ENCODE measurements at regions not wholly inside any gene's neighbourhood (a gene's known extent, or its start where the extent isn't known, plus 50 kb on each side); places are given as distances from the start of the nearest gene placed in this dataset.

- TF ChIP-seq ZNF274 (IDR thresholded peaks at IDR 0.05; ENCODE audit: low read depth, low read length) (no peak), SUZ12 (IDR thresholded peaks at IDR 0.05; ENCODE audit: extremely low read depth, insufficient read depth, insufficient read length) (no peak), YY1 (IDR thresholded peaks at IDR 0.05; ENCODE audit: insufficient read depth, insufficient read length) (no peak)
These were observed 108.8 kb upstream of the DLX2 start for GRCh38 chr2:172211512-172211911.

Measured in NT2/D1 (cell line).